BE2C (cell line): ENCODE measurements at regions not wholly inside any gene's neighbourhood (a gene's known extent, or its start where the extent isn't known, plus 50 kb on each side); places are given as distances from the start of the nearest gene placed in this dataset.

ENCODE experiments used
- DNase-seq: peaks from one replicate; pipeline ENCODE4 v3.0.0-alpha.2; 2020
- H3K27me3 ChIP-seq: fragments of 250-450 bp; sonication (Bioruptor Pico); 2 replicates; pipeline ENCODE4 v1.5.1; 2020; ENCODE audit warnings: mild to moderate bottlenecking
- H3K36me3 ChIP-seq: fragments of 250-450 bp; sonication (Bioruptor Pico); 2 replicates; pipeline ENCODE4 v1.5.1; 2020; ENCODE audit warnings: mild to moderate bottlenecking
- H3K4me1 ChIP-seq: fragments of 250-450 bp; sonication (Bioruptor Pico); 2 replicates; pipeline ENCODE4 v1.5.1; 2020
- H3K4me3 ChIP-seq: 2 replicates; pipeline ENCODE4 v1.5.1; 2011; ENCODE audit warnings: low read depth, low read length
- H3K9me3 ChIP-seq: fragments of 250-450 bp; sonication (Bioruptor Pico); 2 replicates; pipeline ENCODE4 v1.5.1; 2020
- CTCF ChIP-seq: IDR thresholded peaks from 2 replicates; pipeline ENCODE4 v1.5.1; 2012; ENCODE audit warnings: mild to moderate bottlenecking, low read depth, low read length

GRCh38 chr9:80538976-80539375, 967.2 kb downstream of the TLE4 start:
- no peaks in the 10 kb centered on the region for H3K27me3 ChIP-seq
- no peaks in the 10 kb centered on the region; the same call in 1 of the 2 replicates for H3K9me3 ChIP-seq
- H3K4me3 ChIP-seq, result no peak overlapping the region
- H3K36me3 ChIP-seq, result no peaks in the 10 kb centered on the region
- no peak for TF ChIP-seq CTCF
- DNase-seq, result no peak
- H3K4me1 ChIP-seq, result no peaks in the 10 kb centered on the region

GRCh38 chr9:80522465-80522864, 950.7 kb downstream of the TLE4 start:
- Histone ChIP-seq H3K9me3 (no peaks in the 10 kb centered on the region), H3K4me3 (no peak overlapping the region), H3K36me3 (no peaks in the 10 kb centered on the region), H3K27me3 (no peaks in the 10 kb centered on the region), H3K4me1 (no peaks in the 10 kb centered on the region)
- no peak for DNase-seq
- TF ChIP-seq CTCF, result no peak

- Histone ChIP-seq H3K4me3 (no peak overlapping the region), H3K27me3 (no peaks in the 10 kb centered on the region), H3K4me1 (no peaks in the 10 kb centered on the region), H3K9me3 (no peaks in the 10 kb centered on the region), H3K36me3 (no peaks in the 10 kb centered on the region)
- no peak for TF ChIP-seq CTCF
- DNase-seq, result no peak
These were observed 949.4 kb downstream of the TLE4 start for GRCh38 chr9:80521151-80521550.

- H3K4me3 ChIP-seq, result no peak overlapping the region
- no peaks in the 10 kb centered on the region; the same call in 1 of the 2 replicates for H3K9me3 ChIP-seq
- H3K4me1 ChIP-seq, result no peaks in the 10 kb centered on the region
- DNase-seq, result no peak
- H3K27me3 ChIP-seq, result no peaks in the 10 kb centered on the region
- TF ChIP-seq CTCF, result no peak
- H3K36me3 ChIP-seq, result no peaks in the 10 kb centered on the region
These were observed 948.5 kb downstream of the TLE4 start for GRCh38 chr9:80520231-80520630.

GRCh38 chr9:80518441-80518840, 946.7 kb downstream of the TLE4 start:
- H3K9me3 ChIP-seq, result no peaks in the 10 kb centered on the region; the same call in 1 of the 2 replicates
- no peak for TF ChIP-seq CTCF
- no peak overlapping the region for H3K4me3 ChIP-seq
- no peaks in the 10 kb centered on the region for H3K36me3 ChIP-seq
- no peak for DNase-seq
- no peaks in the 10 kb centered on the region for H3K4me1 ChIP-seq
- no peaks in the 10 kb centered on the region for H3K27me3 ChIP-seq

- Histone ChIP-seq H3K4me3 (no peak overlapping the region), H3K36me3 (no peaks in the 10 kb centered on the region), H3K27me3 (no peaks in the 10 kb centered on the region), H3K9me3 (no peaks in the 10 kb centered on the region; the same call in 1 of the 2 replicates), H3K4me1 (no peaks in the 10 kb centered on the region)
- TF ChIP-seq CTCF, result no peak
- no peak for DNase-seq
These were observed 944.9 kb downstream of the TLE4 start for GRCh38 chr9:80516679-80517078.
